Fibroblast of skin of back (primary cell): ENCODE measurements at regions not wholly inside any gene's neighbourhood (a gene's known extent, or its start where the extent isn't known, plus 50 kb on each side); places are given as distances from the start of the nearest gene placed in this dataset.

ENCODE experiments used
- DNase-seq: peaks from one replicate; pipeline ENCODE4 v3.0.0-alpha.2; 2013

GRCh38 chr16:55941552-55941951 lies 66.4 kb upstream of the CES5A start:
- DNase-seq = no peak

GRCh38 chr16:55938126-55938525 lies 63.0 kb upstream of the CES5A start:
- no peak for DNase-seq

- DNase-seq = no peak
Measured at GRCh38 chr16:55933038-55933437, 57.9 kb upstream of the CES5A start.

DNA sequence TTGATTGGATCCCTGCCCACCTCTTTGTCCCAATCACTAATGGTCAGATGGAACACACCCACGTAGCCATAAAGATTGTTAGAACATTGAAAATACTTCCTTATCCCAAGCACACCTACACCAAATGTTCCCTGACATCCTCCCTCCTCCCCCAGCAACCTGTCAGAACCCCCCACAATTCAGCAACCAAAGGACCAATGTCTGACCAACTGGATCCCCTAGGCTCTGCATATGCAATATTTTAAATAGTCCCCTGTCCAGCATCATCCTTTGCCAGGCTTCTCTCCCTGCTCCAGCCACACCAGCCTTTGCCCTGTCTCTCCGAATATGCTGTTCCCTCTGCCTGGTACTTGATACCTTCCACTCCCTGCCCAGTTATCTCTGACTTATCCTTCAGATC lies 54.9 kb upstream of the CES5A start:
- no peak for DNase-seq

- no peak for DNase-seq
Measured at GRCh38 chr16:55929181-55929580, 54.0 kb upstream of the CES5A start.

DNA sequence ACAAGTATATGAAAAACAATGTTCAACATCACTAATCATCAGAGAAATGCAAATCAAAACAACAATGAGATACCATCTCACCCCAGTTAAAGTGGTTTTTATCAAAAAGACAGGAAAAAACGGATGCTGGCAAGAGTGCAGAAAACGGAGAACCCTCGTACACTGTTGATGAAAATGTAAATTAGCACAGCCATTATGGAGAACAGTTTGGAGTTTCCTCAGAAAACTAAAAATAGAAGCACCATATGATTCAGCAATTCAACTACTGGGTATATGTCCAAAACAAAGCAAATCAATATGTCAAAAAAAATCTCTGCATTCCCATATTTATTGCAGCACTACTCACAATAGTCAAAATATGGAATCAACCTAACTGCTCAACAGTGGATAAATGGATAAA lies 50.1 kb upstream of the CES5A start:
- no peak for DNase-seq
